DND-41 (cell line): ENCODE measurements at regions not wholly inside any gene's neighbourhood (a gene's known extent, or its start where the extent isn't known, plus 50 kb on each side); places are given as distances from the start of the nearest gene placed in this dataset.

ENCODE experiments used
- ATAC-seq: fragments of 200-7000 bp; cut with Tn5 transposase; 3 replicates; pipeline ENCODE4 v1.9.1; 2021; ENCODE audit warnings: low read depth; ENCODE audit not compliant: insufficient read depth
- DNase-seq: peaks from one replicate; pipeline ENCODE4 v3.0.0-alpha.2; 2020
- H2AFZ ChIP-seq: 2 replicates; pipeline ENCODE4 v1.6.0; 2012; ENCODE audit warnings: low read depth, low read length
- H3K27ac ChIP-seq: 2 replicates; pipeline ENCODE4 v1.5.1; 2012; ENCODE audit warnings: low read length, inconsistent platforms
- H3K27me3 ChIP-seq: fragments of 200-600 bp; sonication (generic); 2 replicates; pipeline ENCODE4 v1.6.0; 2012; ENCODE audit warnings: low read length, mild to moderate bottlenecking, inconsistent platforms; ENCODE audit not compliant: insufficient read depth, poor library complexity
- H3K36me3 ChIP-seq: 2 replicates; pipeline ENCODE4 v1.5.1; 2012; ENCODE audit warnings: low read length, inconsistent platforms; ENCODE audit not compliant: insufficient read depth
- H3K4me1 ChIP-seq: 2 replicates; pipeline ENCODE4 v1.5.1; 2012; ENCODE audit warnings: mild to moderate bottlenecking, low read length; ENCODE audit not compliant: insufficient read depth
- H3K4me2 ChIP-seq: 2 replicates; pipeline ENCODE4 v1.6.0; 2012; ENCODE audit warnings: mild to moderate bottlenecking, moderate library complexity, low read length, inconsistent platforms; ENCODE audit not compliant: insufficient read depth
- H3K4me3 ChIP-seq, 2 experiments: fragments of 200-600 bp in 1 of 2; shearing (Covaris generic) in 1 of 2; 2 replicates each; pipeline ENCODE4 v1.5.1; 2012 to 2016; ENCODE audit warnings: inconsistent platforms in 2 of 2, low read length in 2 of 2, mild to moderate bottlenecking in 2 of 2, low read depth in 1 of 2, moderate library complexity in 1 of 2
- H3K79me2 ChIP-seq: 2 replicates; pipeline ENCODE4 v1.6.0; 2012; ENCODE audit warnings: low read length, inconsistent platforms; ENCODE audit not compliant: insufficient read depth
- H3K9ac ChIP-seq: 2 replicates; pipeline ENCODE4 v1.6.0; 2012; ENCODE audit warnings: low read depth, mild to moderate bottlenecking, inconsistent platforms, low read length, moderate library complexity
- H3K9me3 ChIP-seq: 2 replicates; pipeline ENCODE4 v1.5.1; 2012; ENCODE audit warnings: low read length, moderate library complexity, mild to moderate bottlenecking, inconsistent platforms; ENCODE audit not compliant: insufficient read depth, severe bottlenecking
- H4K20me1 ChIP-seq: 2 replicates; pipeline ENCODE4 v1.6.0; 2012; ENCODE audit warnings: low read length; ENCODE audit not compliant: insufficient read depth
- EZH2 ChIP-seq: IDR thresholded peaks from 3 replicates; pipeline ENCODE4 v1.6.1; 2012; ENCODE audit warnings: borderline replicate concordance, low read depth, mild to moderate bottlenecking, moderate library complexity, low read length, inconsistent platforms; ENCODE audit not compliant: severe bottlenecking
- TF ChIP-seq, protein P1 (sequence below): IDR thresholded peaks from 2 replicates; pipeline ENCODE4 v1.5.1; 2012; ENCODE audit warnings: borderline replicate concordance, low read length, moderate library complexity, mild to moderate bottlenecking; ENCODE audit not compliant: poor library complexity, severe bottlenecking; ENCODE audit errors: extremely low read depth

DNA sequence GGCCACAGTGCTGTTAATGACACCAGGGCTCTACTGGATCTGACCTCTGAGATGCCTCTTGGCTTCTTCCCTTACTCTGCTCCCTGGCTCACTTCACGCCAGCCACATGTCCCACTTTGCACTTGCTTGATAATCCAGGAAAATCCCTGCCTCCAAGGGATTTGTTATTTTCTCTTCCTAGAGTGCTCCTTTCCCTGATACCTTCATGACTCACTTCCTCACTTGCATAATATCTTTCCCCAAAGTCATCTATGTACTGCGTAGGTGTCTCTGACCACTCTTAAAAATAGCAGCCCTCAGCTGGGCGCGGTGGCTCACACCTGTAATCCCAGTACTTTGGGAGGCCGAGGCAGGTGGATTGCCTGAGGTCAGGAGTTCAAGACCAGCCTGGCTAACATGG lies 572.3 kb downstream of the PLCL1 start:
- DNase-seq (no peak), ATAC-seq (no peak)
- no peak overlapping the region for H3K27ac ChIP-seq
- no peak overlapping the region for H3K9ac ChIP-seq
- H3K4me3 ChIP-seq: no peak overlapping the region
- H3K79me2 ChIP-seq: no peaks in the 10 kb centered on the region
- no peaks in the 10 kb centered on the region for H3K36me3 ChIP-seq
- no peaks in the 10 kb centered on the region for H4K20me1 ChIP-seq
- H3K9me3 ChIP-seq: no peaks in the 10 kb centered on the region
- H2AFZ ChIP-seq: no peak overlapping the region
- H3K4me1 ChIP-seq: peaks cover 7% of the 10 kb centered on the region
- H3K27me3 ChIP-seq: peaks cover 4% of the 10 kb centered on the region
- no peak for TF ChIP-seq EZH2
- TF ChIP-seq, protein P1, sequence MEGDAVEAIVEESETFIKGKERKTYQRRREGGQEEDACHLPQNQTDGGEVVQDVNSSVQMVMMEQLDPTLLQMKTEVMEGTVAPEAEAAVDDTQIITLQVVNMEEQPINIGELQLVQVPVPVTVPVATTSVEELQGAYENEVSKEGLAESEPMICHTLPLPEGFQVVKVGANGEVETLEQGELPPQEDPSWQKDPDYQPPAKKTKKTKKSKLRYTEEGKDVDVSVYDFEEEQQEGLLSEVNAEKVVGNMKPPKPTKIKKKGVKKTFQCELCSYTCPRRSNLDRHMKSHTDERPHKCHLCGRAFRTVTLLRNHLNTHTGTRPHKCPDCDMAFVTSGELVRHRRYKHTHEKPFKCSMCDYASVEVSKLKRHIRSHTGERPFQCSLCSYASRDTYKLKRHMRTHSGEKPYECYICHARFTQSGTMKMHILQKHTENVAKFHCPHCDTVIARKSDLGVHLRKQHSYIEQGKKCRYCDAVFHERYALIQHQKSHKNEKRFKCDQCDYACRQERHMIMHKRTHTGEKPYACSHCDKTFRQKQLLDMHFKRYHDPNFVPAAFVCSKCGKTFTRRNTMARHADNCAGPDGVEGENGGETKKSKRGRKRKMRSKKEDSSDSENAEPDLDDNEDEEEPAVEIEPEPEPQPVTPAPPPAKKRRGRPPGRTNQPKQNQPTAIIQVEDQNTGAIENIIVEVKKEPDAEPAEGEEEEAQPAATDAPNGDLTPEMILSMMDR: no peak
- H3K4me2 ChIP-seq: no peak overlapping the region

DNA sequence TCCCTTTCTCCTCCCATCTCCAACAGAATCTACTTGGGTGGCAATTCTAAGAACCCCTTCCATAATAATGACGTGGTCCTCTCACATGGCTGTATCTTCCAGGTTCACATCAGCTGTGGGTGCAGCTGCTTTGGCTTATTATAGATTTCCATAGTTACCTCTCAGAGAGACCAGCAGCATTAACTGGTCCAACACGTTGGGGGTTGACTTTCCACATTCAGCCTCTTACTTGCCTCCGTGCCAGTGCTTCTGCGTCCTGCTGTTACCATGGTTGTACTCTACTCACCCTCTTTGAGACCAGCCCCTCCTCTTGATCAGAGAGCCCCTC lies 570.7 kb downstream of the PLCL1 start:
- no peak overlapping the region for H3K4me3 ChIP-seq
- H4K20me1 ChIP-seq: no peaks in the 10 kb centered on the region
- no peak overlapping the region for H3K27ac ChIP-seq
- H3K4me2 ChIP-seq: no peak overlapping the region
- H3K79me2 ChIP-seq: no peaks in the 10 kb centered on the region
- H3K9ac ChIP-seq: no peak overlapping the region
- TF ChIP-seq, protein P1: no peak
- TF ChIP-seq EZH2: no peak
- no peaks in the 10 kb centered on the region for H3K36me3 ChIP-seq
- H3K27me3 ChIP-seq: peaks cover 5% of the 10 kb centered on the region
- no peaks in the 10 kb centered on the region for H3K9me3 ChIP-seq
- no peak overlapping the region for H2AFZ ChIP-seq
- peaks cover 7% of the 10 kb centered on the region for H3K4me1 ChIP-seq
- ATAC-seq (no peak), DNase-seq (no peak)

DNA sequence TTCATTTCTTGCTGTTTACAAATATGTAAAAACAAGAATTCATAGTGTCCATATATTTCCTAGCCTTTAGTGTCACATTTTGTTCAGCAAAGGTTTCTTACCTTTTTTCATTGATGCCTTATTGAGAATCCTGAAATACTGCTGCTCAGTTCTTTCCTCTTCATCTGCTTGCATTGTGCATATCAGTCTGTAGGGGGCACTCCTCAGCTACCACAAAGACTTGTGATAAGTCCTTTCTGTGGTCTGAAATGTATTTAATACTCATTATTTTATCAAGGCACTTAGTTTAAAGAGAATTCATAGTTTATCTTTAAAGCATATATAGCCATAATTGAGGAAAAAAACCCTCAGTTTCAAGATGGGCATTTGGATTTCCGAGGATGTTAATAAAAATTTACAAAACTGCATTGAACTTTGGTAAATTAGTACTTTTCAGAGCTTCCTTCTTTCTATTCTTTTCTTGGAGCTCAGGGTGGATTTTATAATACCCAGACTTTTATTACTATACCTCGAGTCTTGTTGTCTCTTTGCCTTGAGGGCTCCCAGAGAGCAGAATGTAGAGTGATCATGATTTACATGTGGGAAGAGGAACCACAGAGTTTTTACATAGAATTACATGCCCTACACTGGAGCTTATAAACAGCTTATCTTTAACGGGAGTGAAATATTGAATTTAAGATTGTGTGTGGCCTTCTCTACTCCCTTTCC lies 570.1 kb downstream of the PLCL1 start:
- H3K4me3 ChIP-seq: no peak overlapping the region
- ATAC-seq: peak; percentile 59; the same call in 1 of the 3 replicates
- no peak for TF ChIP-seq EZH2
- TF ChIP-seq, protein P1: peak; percentile 80

More for the DNA sequence above, 570.1 kb downstream of the PLCL1 start:
- Histone ChIP-seq H3K36me3 (no peaks in the 10 kb centered on the region), H3K27ac (no peak overlapping the region), H3K9me3 (no peaks in the 10 kb centered on the region), H3K4me1 (peaks cover 7% of the 10 kb centered on the region), H3K27me3 (peaks cover 6% of the 10 kb centered on the region), H2AFZ (no peak overlapping the region), H3K4me2 (no peak overlapping the region), H3K79me2 (no peaks in the 10 kb centered on the region), H4K20me1 (no peaks in the 10 kb centered on the region), H3K9ac (no peak overlapping the region)
- peak; percentile 46 for DNase-seq
